HepG2 (cell line): ENCODE measurements at regions not wholly inside any gene's neighbourhood (a gene's known extent, or its start where the extent isn't known, plus 50 kb on each side); places are given as distances from the start of the nearest gene placed in this dataset.
A peak's percentile ranks its signal among the peaks of the same experiment; 100 is the strongest.

Experiments
- ARID5B ChIP-seq: IDR thresholded peaks from 2 replicates; pipeline ENCODE4 v1.4.0; 2020; ENCODE audit warnings: mild to moderate bottlenecking, missing genetic modification reagents
- CBX1 ChIP-seq: IDR thresholded peaks from one replicate; pipeline ENCODE4 v1.6.1; 2016; ENCODE audit warnings: antibody characterized with exemption, low read depth
- ELK4 ChIP-seq: sonication (generic); formaldehyde crosslinking; IDR thresholded peaks from 2 replicates; pipeline ENCODE4 v1.9.0; 2021; ENCODE audit warnings: missing genetic modification reagents, borderline replicate concordance
- KAT8 ChIP-seq: IDR thresholded peaks from 2 replicates; pipeline ENCODE4 v1.6.1; 2016; ENCODE audit warnings: missing genetic modification reagents, missing compliant biosample characterization
- KDM2A ChIP-seq: sonication (generic); formaldehyde crosslinking; IDR thresholded peaks from 2 replicates; pipeline ENCODE4 v1.4.0; 2020; ENCODE audit warnings: low read depth, missing genetic modification reagents, borderline replicate concordance
- LRRFIP1 ChIP-seq: sonication (generic); formaldehyde crosslinking; conservative IDR thresholded peaks from 2 replicates; pipeline ENCODE4 v1.4.0; 2020; ENCODE audit warnings: missing genetic modification reagents
- MED1 ChIP-seq: sonication (generic); formaldehyde crosslinking; IDR thresholded peaks from 2 replicates; pipeline ENCODE4 v1.4.0; 2020; ENCODE audit warnings: missing genetic modification reagents
- PHF20 ChIP-seq: sonication (generic); formaldehyde crosslinking; IDR thresholded peaks from 2 replicates; pipeline ENCODE4 v1.5.0; 2020; ENCODE audit warnings: mild to moderate bottlenecking, missing genetic modification reagents
- PHF8 ChIP-seq: sonication (generic); formaldehyde crosslinking; IDR thresholded peaks from 2 replicates; pipeline ENCODE4 v1.5.0; 2020; ENCODE audit warnings: missing genetic modification reagents
- SETDB1 ChIP-seq: sonication (generic); formaldehyde crosslinking; IDR thresholded peaks from 2 replicates; pipeline ENCODE4 v1.5.1; 2020; ENCODE audit warnings: missing genetic modification reagents, mild to moderate bottlenecking, borderline replicate concordance
- SOX13 ChIP-seq, 3 experiments: fragments of 450-650 bp in 1 of 3; sonication (generic) in 1 of 3; formaldehyde crosslinking in 1 of 3; IDR thresholded peaks in 2 of 3; conservative IDR thresholded peaks in 1 of 3; 2 replicates each; pipeline versions ENCODE4 v1.5.0 to v1.6.1; 2016 to 2020; ENCODE audit warnings: antibody characterized with exemption in 1 of 3, mild to moderate bottlenecking in 1 of 3, missing compliant biosample characterization in 1 of 3, missing genetic modification reagents in 1 of 3, moderate library complexity in 1 of 3
- SPEN ChIP-seq: sonication (generic); formaldehyde crosslinking; IDR thresholded peaks from 2 replicates; pipeline ENCODE4 v1.5.1; 2020; ENCODE audit warnings: low read depth, mild to moderate bottlenecking, missing genetic modification reagents
- TFDP2 ChIP-seq: sonication (generic); formaldehyde crosslinking; IDR thresholded peaks from 2 replicates; pipeline ENCODE4 v1.4.0; 2020; ENCODE audit warnings: missing genetic modification reagents
- TOPORS ChIP-seq: sonication (generic); formaldehyde crosslinking; IDR thresholded peaks from 2 replicates; pipeline ENCODE4 v1.8.0; 2023; ENCODE audit warnings: mild to moderate bottlenecking, missing genetic modification reagents
- YY1 ChIP-seq: IDR thresholded peaks from 2 replicates; pipeline ENCODE4 v1.6.1; 2011; ENCODE audit warnings: low read length, low read depth, moderate library complexity, mild to moderate bottlenecking; ENCODE audit not compliant: insufficient read depth, insufficient replicate concordance
- ZMYM2 ChIP-seq: sonication (generic); formaldehyde crosslinking; IDR thresholded peaks from 2 replicates; pipeline ENCODE4 v1.8.0; 2022; ENCODE audit warnings: mild to moderate bottlenecking, missing genetic modification reagents
- ZNF597 ChIP-seq: sonication (generic); formaldehyde crosslinking; IDR thresholded peaks from 2 replicates; pipeline ENCODE4 v1.5.0; 2020; ENCODE audit warnings: missing genetic modification reagents
- ZNF619 ChIP-seq: sonication (generic); formaldehyde crosslinking; IDR thresholded peaks from 2 replicates; pipeline ENCODE4 v1.4.0; 2020; ENCODE audit warnings: mild to moderate bottlenecking, missing genetic modification reagents
- ZNF644 ChIP-seq: IDR thresholded peaks from 2 replicates; pipeline ENCODE4 v1.6.1; 2016; ENCODE audit warnings: low read depth

GRCh38 chr15:24772686-24773373 lies 97.3 kb downstream of the NPAP1 start (continued):
- peak; percentile 26; the same call in 1 of the 2 replicates for TF ChIP-seq ARID5B (CRISPR knock-in tag)
- TF ChIP-seq ZMYM2 (CRISPR knock-in tag) = no peak
- no peak for TF ChIP-seq LRRFIP1 (CRISPR knock-in tag)
- no peak for TF ChIP-seq SOX13 (IDR thresholded peaks at IDR 0.05)
- no peak for TF ChIP-seq SOX13 (CRISPR knock-in tag; conservative IDR thresholded peaks at IDR 0.05 in 1 of 2, IDR thresholded peaks at IDR 0.05 in 1 of 2)
- peak; percentile 90 for TF ChIP-seq PHF20 (CRISPR knock-in tag)
- peak; percentile 74; the same call in 1 of the 2 replicates for TF ChIP-seq TOPORS (CRISPR knock-in tag)
- peak; percentile 34; the same call in 1 of the 2 replicates for TF ChIP-seq PHF8
- TF ChIP-seq YY1 = peak; percentile 88
- TF ChIP-seq ELK4 (CRISPR knock-in tag) = peak; percentile 38; the same call in 1 of the 2 replicates
- TF ChIP-seq ZNF644 (CRISPR knock-in tag) = peak; percentile 65; the same call in 1 of the 2 replicates
- TF ChIP-seq KAT8 (CRISPR knock-in tag) = peak; percentile 75
- peak; percentile 97 for TF ChIP-seq CBX1
- peak; percentile 8; the same call in 1 of the 2 replicates for TF ChIP-seq MED1 (CRISPR knock-in tag)
- peak; percentile 72; the same call in 1 of the 2 replicates for TF ChIP-seq KDM2A (CRISPR knock-in tag)
- TF ChIP-seq SPEN (CRISPR knock-in tag) = peak; percentile 63; the same call in 1 of the 2 replicates
- TF ChIP-seq SETDB1 (CRISPR knock-in tag) = peak; percentile 99
- TF ChIP-seq TFDP2 (CRISPR knock-in tag) = 0 out of 2 replicates have a peak, but pooled peaks have one; percentile 29
- TF ChIP-seq ZNF597 (CRISPR knock-in tag) = no peak
- TF ChIP-seq ZNF619 = no peak
